ENCODE measurements at regions not wholly inside any gene's neighbourhood (a gene's known extent, or its start where the extent isn't known, plus 50 kb on each side); places are given as distances from the start of the nearest gene placed in this dataset.
"Not testable (repeated sequence)": the region's sequence is repeated elsewhere in the genome, so short reads cannot be mapped to it uniquely, and the experiment has no call there.

- Histone ChIP-seq H3K27me3 (no peaks in the 10 kb centered on the region), H3K9me3 (peaks cover 0 to 4% (median 0%) of the 10 kb centered on the region in 4 donors), H3K27ac (no peak overlapping the region), H3K4me1 (no peaks in the 10 kb centered on the region), H3K4me3 (no peak overlapping the region), H3K36me3 (no peaks in the 10 kb centered on the region)
- no peak for DNase-seq
- TF ChIP-seq, protein P1, sequence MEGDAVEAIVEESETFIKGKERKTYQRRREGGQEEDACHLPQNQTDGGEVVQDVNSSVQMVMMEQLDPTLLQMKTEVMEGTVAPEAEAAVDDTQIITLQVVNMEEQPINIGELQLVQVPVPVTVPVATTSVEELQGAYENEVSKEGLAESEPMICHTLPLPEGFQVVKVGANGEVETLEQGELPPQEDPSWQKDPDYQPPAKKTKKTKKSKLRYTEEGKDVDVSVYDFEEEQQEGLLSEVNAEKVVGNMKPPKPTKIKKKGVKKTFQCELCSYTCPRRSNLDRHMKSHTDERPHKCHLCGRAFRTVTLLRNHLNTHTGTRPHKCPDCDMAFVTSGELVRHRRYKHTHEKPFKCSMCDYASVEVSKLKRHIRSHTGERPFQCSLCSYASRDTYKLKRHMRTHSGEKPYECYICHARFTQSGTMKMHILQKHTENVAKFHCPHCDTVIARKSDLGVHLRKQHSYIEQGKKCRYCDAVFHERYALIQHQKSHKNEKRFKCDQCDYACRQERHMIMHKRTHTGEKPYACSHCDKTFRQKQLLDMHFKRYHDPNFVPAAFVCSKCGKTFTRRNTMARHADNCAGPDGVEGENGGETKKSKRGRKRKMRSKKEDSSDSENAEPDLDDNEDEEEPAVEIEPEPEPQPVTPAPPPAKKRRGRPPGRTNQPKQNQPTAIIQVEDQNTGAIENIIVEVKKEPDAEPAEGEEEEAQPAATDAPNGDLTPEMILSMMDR (IDR thresholded peaks at IDR 0.05), result no peak
- no peak for TF ChIP-seq POLR2A (IDR thresholded peaks at IDR 0.05)
Observed at GRCh38 chr10:2329082-2329481, 591.8 kb upstream of the ADARB2 start.

DNA sequence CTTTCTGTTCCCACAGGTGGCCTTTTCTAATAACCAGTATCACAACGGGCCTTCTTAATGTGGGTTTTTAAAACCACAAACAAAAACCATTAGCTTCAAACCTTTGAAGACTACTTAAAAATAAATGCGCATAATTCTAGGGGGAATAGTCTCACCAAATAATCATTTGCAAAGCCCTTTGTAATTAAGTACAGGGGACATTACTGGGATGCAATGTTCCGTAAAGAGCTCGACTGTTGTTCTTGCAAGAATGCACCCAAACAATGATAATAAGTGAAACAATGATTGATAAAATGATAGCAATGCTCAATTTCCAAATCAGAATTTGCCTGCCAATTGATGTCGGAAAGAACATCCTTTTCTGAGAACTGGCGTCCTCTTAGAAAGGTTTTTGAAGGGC lies 589.1 kb upstream of the ADARB2 start:
- Histone ChIP-seq H3K4me1 (no peaks in the 10 kb centered on the region), H3K27me3 (no peaks in the 10 kb centered on the region), H3K4me3 (no peak overlapping the region), H3K9me3 (peaks cover 0 to 3% (median 0%) of the 10 kb centered on the region in 4 donors), H3K27ac (no peak overlapping the region), H3K36me3 (no peaks in the 10 kb centered on the region)
- TF ChIP-seq, protein P1 (IDR thresholded peaks at IDR 0.05), result no peak
- no peak for TF ChIP-seq POLR2A (IDR thresholded peaks at IDR 0.05)
- no peak for DNase-seq

DNA sequence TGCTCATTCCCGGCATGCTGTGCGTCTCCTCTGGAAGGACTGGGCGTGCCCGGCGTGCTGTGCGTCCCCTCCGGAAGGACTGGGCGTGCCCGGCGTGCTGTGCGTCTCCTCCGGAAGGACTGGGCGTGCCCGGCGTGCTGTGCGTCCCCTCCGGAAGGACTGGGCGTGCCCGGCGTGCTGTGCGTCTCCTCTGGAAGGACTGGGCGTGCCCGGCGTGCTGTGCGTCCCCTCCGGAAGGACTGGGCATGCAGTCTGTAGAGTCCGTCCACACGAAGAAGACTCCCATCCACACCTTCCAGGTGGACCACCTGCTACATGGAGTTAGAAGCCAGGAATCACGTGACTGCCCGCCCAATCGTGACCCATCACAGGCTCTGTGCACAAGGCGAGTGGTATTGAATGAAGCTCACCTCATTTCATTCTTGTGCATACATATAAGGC lies 577.7 kb upstream of the ADARB2 start:
- not testable (repeated sequence) for H3K9me3 ChIP-seq, DNase-seq, H3K4me1 ChIP-seq, H3K4me3 ChIP-seq, H3K27me3 ChIP-seq, H3K36me3 ChIP-seq, H3K27ac ChIP-seq

GRCh38 chr10:2306081-2306480 lies 568.8 kb upstream of the ADARB2 start:
- Histone ChIP-seq H3K4me3 (no peak overlapping the region), H3K36me3 (no peaks in the 10 kb centered on the region)
- no peak for TF ChIP-seq POLR2A (IDR thresholded peaks at IDR 0.05)
- TF ChIP-seq, protein P1 (IDR thresholded peaks at IDR 0.05), result no peak

GRCh38 chr10:2303169-2303568 lies 565.8 kb upstream of the ADARB2 start:
- Histone ChIP-seq H3K27me3 (no peaks in the 10 kb centered on the region), H3K27ac (no peak overlapping the region), H3K4me1 (no peaks in the 10 kb centered on the region), H3K4me3 (no peak overlapping the region), H3K36me3 (no peaks in the 10 kb centered on the region), H3K9me3 (no peaks in the 10 kb centered on the region)
- TF ChIP-seq, protein P1 (IDR thresholded peaks at IDR 0.05), result no peak
- no peak for TF ChIP-seq POLR2A (IDR thresholded peaks at IDR 0.05)
- DNase-seq, result no peak

More at GRCh38 chr10:2306081-2306480, 568.8 kb upstream of the ADARB2 start:
- no peaks in the 10 kb centered on the region for H3K9me3 ChIP-seq
- no peak for DNase-seq
- H3K27me3 ChIP-seq, result no peaks in the 10 kb centered on the region
- H3K27ac ChIP-seq, result no peak overlapping the region
- no peaks in the 10 kb centered on the region for H3K4me1 ChIP-seq

DNA sequence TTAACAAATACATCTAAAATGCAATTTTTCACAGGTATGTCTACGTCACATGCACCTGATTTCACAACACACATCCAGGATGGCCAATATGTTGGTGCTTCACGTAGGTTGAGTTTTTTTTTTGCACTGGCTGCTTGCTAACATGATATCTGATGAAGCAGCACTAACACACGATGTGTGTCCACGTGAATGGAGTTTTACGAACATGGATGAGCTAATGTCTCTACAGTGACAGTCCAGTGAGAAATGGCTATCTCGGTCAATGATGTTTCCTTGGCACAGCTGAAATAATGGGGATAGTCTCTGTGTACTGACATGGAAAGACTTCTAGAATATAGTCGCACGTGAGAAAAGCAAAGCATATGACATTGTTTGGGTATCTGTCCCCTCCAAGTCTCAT lies 563.9 kb upstream of the ADARB2 start:
- Histone ChIP-seq H3K36me3 (no peaks in the 10 kb centered on the region), H3K27me3 (no peaks in the 10 kb centered on the region), H3K27ac (no peak overlapping the region), H3K4me3 (no peak overlapping the region), H3K4me1 (no peaks in the 10 kb centered on the region), H3K9me3 (no peaks in the 10 kb centered on the region)
- TF ChIP-seq, protein P1 (IDR thresholded peaks at IDR 0.05), result no peak
- no peak for TF ChIP-seq POLR2A (IDR thresholded peaks at IDR 0.05)
- DNase-seq, result no peak
